ENCODE measurements at regions not wholly inside any gene's neighbourhood (a gene's known extent, or its start where the extent isn't known, plus 50 kb on each side); places are given as distances from the start of the nearest gene placed in this dataset.
A peak's percentile ranks its signal among the peaks of the same experiment; 100 is the strongest.

GRCh38 chr13:21233086-21233485 is 56.6 kb downstream of the MRPL57 start:
- peak; percentile 26 for DNase-seq (ENCODE audit: low read depth)
- H3K4me3 ChIP-seq (ENCODE audit: low read depth, low read length), result peak overlapping the region; percentile 19
- TF ChIP-seq, protein P1, sequence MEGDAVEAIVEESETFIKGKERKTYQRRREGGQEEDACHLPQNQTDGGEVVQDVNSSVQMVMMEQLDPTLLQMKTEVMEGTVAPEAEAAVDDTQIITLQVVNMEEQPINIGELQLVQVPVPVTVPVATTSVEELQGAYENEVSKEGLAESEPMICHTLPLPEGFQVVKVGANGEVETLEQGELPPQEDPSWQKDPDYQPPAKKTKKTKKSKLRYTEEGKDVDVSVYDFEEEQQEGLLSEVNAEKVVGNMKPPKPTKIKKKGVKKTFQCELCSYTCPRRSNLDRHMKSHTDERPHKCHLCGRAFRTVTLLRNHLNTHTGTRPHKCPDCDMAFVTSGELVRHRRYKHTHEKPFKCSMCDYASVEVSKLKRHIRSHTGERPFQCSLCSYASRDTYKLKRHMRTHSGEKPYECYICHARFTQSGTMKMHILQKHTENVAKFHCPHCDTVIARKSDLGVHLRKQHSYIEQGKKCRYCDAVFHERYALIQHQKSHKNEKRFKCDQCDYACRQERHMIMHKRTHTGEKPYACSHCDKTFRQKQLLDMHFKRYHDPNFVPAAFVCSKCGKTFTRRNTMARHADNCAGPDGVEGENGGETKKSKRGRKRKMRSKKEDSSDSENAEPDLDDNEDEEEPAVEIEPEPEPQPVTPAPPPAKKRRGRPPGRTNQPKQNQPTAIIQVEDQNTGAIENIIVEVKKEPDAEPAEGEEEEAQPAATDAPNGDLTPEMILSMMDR (IDR thresholded peaks at IDR 0.05; ENCODE audit: insufficient read depth, low read length), result no peak

DNA sequence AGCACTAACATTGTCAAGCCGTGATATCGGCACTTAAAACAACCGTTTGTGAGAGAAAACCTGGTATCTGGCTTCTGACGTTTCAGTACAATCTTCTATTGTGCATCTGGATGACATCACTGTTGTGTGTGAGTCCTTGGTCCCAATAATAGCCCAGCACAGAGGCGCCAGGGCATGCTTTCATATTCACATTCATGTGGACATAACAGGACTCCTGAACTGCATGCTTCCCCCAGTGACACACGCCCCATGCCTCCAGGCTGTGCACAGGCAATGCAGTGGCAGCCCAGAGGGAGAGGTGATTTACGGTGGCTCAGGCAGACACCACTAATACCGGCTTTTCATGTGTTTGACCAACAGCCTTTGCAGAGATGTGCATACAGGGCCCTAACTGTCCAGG is 58.1 kb downstream of the MRPL57 start:
- TF ChIP-seq, protein P1 (IDR thresholded peaks at IDR 0.05; ENCODE audit: insufficient read depth, low read length), result no peak
- peak; percentile 27 for DNase-seq (ENCODE audit: low read depth)
- H3K4me3 ChIP-seq (ENCODE audit: low read depth, low read length), result no peak overlapping the region

DNA sequence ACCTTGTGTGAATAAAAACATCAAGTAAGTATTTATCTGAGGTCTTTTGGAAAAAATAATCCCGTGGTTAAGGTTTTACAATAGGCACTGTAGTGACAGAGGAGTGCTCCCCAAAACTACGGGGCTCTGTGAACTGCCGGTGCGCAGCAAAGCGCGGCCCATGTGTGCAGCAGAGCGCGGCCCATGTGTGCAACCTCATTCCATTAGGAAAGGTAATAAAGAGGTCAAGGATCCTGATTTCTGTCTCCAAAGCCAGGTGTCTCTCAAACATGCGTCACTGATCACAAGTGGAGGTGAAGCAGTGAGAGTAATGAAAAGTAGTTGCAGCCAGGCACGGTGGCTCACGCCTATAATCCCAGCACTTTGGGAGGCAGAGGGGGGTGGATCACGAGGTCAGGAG is 58.7 kb downstream of the MRPL57 start:
- DNase-seq (ENCODE audit: low read depth), result no peak
- H3K4me3 ChIP-seq (ENCODE audit: low read depth, low read length), result no peak overlapping the region
- TF ChIP-seq, protein P1 (IDR thresholded peaks at IDR 0.05; ENCODE audit: insufficient read depth, low read length), result no peak

- TF ChIP-seq, protein P1 (IDR thresholded peaks at IDR 0.05; ENCODE audit: insufficient read depth, low read length), result no peak
- no peak for DNase-seq (ENCODE audit: low read depth)
- H3K4me3 ChIP-seq (ENCODE audit: low read depth, low read length), result no peak overlapping the region
Measured at GRCh38 chr13:21237081-21237480, 60.6 kb downstream of the MRPL57 start.

DNA sequence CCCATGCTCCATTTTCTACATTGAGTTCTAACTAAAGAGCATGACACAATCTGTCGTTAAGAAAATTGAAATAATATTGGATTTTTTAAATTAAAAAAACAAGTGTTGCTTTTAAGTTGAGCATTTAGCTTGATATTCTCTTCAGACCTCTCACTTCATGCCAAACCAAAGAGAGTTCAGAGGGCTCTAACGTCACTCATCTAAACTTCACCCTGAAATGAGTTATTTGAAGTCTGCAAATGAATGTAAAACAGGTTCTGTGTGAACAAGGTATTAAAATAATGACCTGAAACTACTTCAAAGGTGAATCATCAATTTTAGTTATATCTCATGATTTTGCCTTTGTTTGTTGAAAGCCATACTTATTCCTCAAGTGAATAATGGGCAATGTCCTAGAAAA is 61.8 kb downstream of the MRPL57 start:
- TF ChIP-seq, protein P1 (IDR thresholded peaks at IDR 0.05; ENCODE audit: insufficient read depth, low read length), result no peak
- DNase-seq (ENCODE audit: low read depth), result no peak
- H3K4me3 ChIP-seq (ENCODE audit: low read depth, low read length), result no peak overlapping the region

DNA sequence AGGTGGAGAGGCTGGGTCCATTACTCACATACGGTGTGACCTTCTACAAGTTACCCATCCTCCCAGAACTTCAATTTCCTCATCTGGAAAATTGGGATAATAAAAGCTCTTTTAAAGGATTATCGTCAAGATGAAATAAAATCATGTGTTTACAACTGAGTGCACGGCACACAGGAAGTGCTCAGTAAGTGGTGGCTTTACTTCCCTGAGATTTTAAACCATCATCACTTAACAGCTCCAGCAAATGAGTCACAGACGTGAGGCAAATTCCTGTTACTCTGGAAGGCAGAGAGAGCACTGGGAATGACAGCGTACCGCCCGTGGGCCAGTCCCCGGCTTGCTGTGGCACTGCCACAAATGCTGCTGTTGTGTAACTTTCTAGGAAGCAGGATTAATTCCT is 64.1 kb downstream of the MRPL57 start:
- TF ChIP-seq, protein P1 (IDR thresholded peaks at IDR 0.05; ENCODE audit: insufficient read depth, low read length), result no peak
- peak; percentile 55 for DNase-seq (ENCODE audit: low read depth)
- H3K4me3 ChIP-seq (ENCODE audit: low read depth, low read length), result no peak overlapping the region

GRCh38 chr13:21242236-21242635 is 65.8 kb downstream of the MRPL57 start:
- no peak for DNase-seq (ENCODE audit: low read depth)
- TF ChIP-seq, protein P1 (IDR thresholded peaks at IDR 0.05; ENCODE audit: insufficient read depth, low read length), result no peak
- no peak overlapping the region for H3K4me3 ChIP-seq (ENCODE audit: low read depth, low read length)

All from fibroblast of the aortic adventitia (primary cell).